Tibial nerve (tissue), 4 donors: ENCODE measurements at regions not wholly inside any gene's neighbourhood (a gene's known extent, or its start where the extent isn't known, plus 50 kb on each side); places are given as distances from the start of the nearest gene placed in this dataset.

ENCODE experiments used
- DNase-seq, 2 donors: peaks; one replicate each; pipeline ENCODE4 v3.0.0-alpha.2; 2019; ENCODE audit warnings: low spot score in 2 of 2
- H3K27ac ChIP-seq, 4 donors: fragments of 200-600 bp; sonication (generic) in 3 of 4; one replicate each; pipeline ENCODE4 v1.5.1; 2017 to 2019; ENCODE audit warnings: mild to moderate bottlenecking in 1 of 4
- H3K27me3 ChIP-seq, 2 donors: fragments of 200-600 bp; sonication (generic) in 1 of 2; one replicate each; pipeline versions ENCODE4 v1.5.1 to v1.6.0; 2017 to 2019
- H3K36me3 ChIP-seq, 3 donors: fragments of 200-600 bp; sonication (generic); one replicate each; pipeline ENCODE4 v1.5.1; 2018 to 2019
- H3K4me1 ChIP-seq, 4 donors: fragments of 200-600 bp; sonication (generic) in 3 of 4; one replicate each; pipeline ENCODE4 v1.5.1; 2017 to 2019
- H3K4me3 ChIP-seq, 4 donors: fragments of 200-600 bp; sonication (generic) in 3 of 4; one replicate each; pipeline ENCODE4 v1.5.1; 2017 to 2019; ENCODE audit warnings: mild to moderate bottlenecking in 1 of 4, moderate library complexity in 1 of 4
- H3K9me3 ChIP-seq, 4 donors: fragments of 200-600 bp; sonication (generic) in 3 of 4; one replicate each; pipeline ENCODE4 v1.5.1; 2017 to 2019
- EP300 ChIP-seq, 2 donors: sonication (generic); formaldehyde crosslinking; IDR thresholded peaks; one replicate each; pipeline ENCODE4 v1.6.1; 2017; ENCODE audit warnings: antibody characterized with exemption in 2 of 2, mild to moderate bottlenecking in 1 of 2
- POLR2A ChIP-seq, 2 donors: fragments of 450-650 bp; IDR thresholded peaks; one replicate each; pipeline ENCODE4 v1.6.1; 2017; ENCODE audit warnings: antibody characterized with exemption in 2 of 2, mild to moderate bottlenecking in 2 of 2, moderate library complexity in 2 of 2
- WGBS, 2 donors: methylation state at CpG; one replicate each; pipeline ENCODE4 v1.1.5; 2018; 5-methylcytosine and 5-hydroxymethylcytosine counted together
- TF ChIP-seq, protein P1 (sequence below), 5 experiments: fragments of 200-600 bp in 3 of 5; fragments of 450-650 bp in 2 of 5; sonication (generic) in 3 of 5; IDR thresholded peaks; one replicate each; pipeline ENCODE4 v1.5.1; 2016 to 2019; ENCODE audit warnings: antibody characterized with exemption in 5 of 5, mild to moderate bottlenecking in 3 of 5, moderate library complexity in 2 of 5

DNA sequence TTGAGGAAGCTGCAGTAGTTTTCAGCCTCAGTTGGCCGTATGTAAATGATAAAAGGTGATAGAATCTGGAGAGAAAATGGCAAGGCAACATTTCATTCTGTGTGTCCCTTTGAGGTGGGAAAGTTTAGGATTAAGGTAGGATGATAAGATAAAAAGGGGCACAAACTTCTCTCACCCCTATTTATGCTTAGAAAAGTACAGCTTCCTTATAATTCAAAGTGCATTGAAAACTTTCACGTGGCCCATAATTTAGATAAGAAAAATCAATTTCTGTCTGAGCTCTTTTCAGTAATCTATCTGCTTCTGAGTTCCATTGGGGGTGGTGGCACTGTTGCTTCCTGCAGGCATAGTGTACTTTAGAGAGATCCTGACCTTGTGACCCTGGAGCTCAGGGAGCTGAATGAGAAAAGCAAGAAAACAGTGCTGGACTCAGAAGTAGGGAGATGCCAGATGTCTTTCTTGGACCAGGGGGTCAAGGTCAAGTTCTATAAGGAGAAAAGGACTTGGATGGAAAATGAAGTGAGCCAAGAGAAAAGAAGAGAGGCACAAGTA lies 187.3 kb downstream of the NDFIP2 start:
- no peak for DNase-seq
- TF ChIP-seq, protein P1, sequence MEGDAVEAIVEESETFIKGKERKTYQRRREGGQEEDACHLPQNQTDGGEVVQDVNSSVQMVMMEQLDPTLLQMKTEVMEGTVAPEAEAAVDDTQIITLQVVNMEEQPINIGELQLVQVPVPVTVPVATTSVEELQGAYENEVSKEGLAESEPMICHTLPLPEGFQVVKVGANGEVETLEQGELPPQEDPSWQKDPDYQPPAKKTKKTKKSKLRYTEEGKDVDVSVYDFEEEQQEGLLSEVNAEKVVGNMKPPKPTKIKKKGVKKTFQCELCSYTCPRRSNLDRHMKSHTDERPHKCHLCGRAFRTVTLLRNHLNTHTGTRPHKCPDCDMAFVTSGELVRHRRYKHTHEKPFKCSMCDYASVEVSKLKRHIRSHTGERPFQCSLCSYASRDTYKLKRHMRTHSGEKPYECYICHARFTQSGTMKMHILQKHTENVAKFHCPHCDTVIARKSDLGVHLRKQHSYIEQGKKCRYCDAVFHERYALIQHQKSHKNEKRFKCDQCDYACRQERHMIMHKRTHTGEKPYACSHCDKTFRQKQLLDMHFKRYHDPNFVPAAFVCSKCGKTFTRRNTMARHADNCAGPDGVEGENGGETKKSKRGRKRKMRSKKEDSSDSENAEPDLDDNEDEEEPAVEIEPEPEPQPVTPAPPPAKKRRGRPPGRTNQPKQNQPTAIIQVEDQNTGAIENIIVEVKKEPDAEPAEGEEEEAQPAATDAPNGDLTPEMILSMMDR (IDR thresholded peaks at IDR 0.05) = no peak
- no peak for TF ChIP-seq EP300 (IDR thresholded peaks at IDR 0.05)
- TF ChIP-seq POLR2A (IDR thresholded peaks at IDR 0.05) = no peak
- WGBS, 2 donors = 57 to 65% methylated on average over 2 of the region's 2 CpGs
- Histone ChIP-seq H3K9me3 (no peaks in the 10 kb centered on the region), H3K27me3 (no peaks in the 10 kb centered on the region), H3K36me3 (no peaks in the 10 kb centered on the region), H3K4me3 (no peak overlapping the region), H3K4me1 (peaks cover 0 to 31% (median 0%) of the 10 kb centered on the region in 4 donors), H3K27ac (no peak overlapping the region)

DNA sequence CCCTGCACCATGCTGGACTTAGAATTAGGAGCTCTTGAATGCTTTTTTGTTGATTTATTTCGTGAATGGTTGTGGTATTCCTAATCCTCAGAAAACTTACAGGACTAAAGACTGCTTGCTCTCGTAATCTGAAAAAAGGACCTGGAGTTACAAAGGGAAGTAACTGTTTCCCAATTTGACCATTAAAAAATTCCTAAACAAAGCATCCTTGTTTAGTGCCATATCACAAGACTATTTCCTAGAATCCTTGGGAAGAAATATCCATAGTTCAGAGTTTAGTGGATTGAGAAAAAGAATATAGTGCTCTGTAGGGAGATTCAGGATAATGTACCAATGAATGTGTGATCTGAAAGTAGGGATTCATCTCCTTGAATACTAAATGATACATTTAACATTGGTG lies 186.8 kb downstream of the NDFIP2 start:
- TF ChIP-seq EP300 (IDR thresholded peaks at IDR 0.05) (no peak), POLR2A (IDR thresholded peaks at IDR 0.05) (no peak)
- TF ChIP-seq, protein P1 (IDR thresholded peaks at IDR 0.05) = no peak
- 47 to 56% methylated on average over 2 of the region's 2 CpGs for WGBS, 2 donors
- peaks cover 0 to 26% (median 0%) of the 10 kb centered on the region in 4 donors for H3K4me1 ChIP-seq
- no peaks in the 10 kb centered on the region for H3K36me3 ChIP-seq
- no peak for DNase-seq
- H3K27me3 ChIP-seq = no peaks in the 10 kb centered on the region
- H3K27ac ChIP-seq = no peak overlapping the region
- H3K9me3 ChIP-seq = no peaks in the 10 kb centered on the region
- H3K4me3 ChIP-seq = no peak overlapping the region

DNA sequence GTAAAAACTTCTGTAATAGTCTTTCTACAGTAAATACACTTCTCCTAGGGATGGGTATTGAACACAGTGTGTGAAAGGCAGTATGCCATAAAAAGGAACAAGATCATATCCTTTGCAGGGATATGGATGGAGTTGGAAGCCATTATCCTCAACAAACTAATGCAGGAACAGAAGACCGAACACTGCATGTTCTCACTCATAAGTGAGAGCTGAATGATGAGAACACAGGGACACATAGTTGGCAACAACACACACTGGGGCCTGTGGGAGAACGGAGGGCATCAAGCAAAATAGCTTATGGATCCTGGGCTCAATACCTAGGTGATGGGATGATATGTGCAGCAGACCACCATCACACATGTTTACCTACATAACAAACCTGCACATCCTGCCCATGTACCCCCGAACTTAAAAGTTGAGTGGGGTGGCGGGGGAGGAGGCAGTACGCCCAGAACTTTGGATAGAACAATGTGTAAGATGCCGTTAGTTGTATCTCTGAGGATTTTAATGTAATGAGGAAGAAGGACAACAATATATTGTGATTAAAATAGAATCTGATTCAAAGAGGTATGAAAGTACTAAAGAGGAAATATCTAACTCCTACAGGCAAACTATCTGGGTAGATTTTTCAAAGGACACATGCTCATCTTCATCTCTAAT lies 183.2 kb downstream of the NDFIP2 start:
- no peaks in the 10 kb centered on the region for H3K36me3 ChIP-seq
- TF ChIP-seq, protein P1 (IDR thresholded peaks at IDR 0.05) = no peak
- no peak for TF ChIP-seq EP300 (IDR thresholded peaks at IDR 0.05)
- no peak for TF ChIP-seq POLR2A (IDR thresholded peaks at IDR 0.05)

DNA sequence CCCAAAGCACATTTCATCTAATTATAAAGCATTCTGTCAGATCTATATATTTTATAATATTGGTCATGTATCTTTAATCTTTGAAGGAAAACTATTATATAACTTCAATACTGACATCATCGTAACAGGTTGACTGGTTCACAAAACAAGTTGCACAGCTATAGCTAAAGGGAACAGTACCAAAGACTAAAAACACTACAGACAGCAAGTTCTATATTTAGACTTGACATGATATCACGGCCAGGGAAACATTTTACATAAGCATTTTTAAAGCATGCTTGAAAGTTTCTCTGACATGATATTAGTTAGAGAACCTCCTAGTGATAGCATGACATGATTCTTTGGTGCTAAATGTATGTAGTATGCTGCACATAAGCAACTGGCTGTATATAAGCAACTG lies 182.5 kb downstream of the NDFIP2 start:
- Histone ChIP-seq H3K4me3 (no peak overlapping the region), H3K27me3 (no peaks in the 10 kb centered on the region), H3K36me3 (no peaks in the 10 kb centered on the region), H3K9me3 (no peaks in the 10 kb centered on the region), H3K4me1 (peaks cover 0 to 14% (median 2%) of the 10 kb centered on the region in 4 donors), H3K27ac (no peak overlapping the region)
- WGBS, 2 donors = 63 to 65% methylated on average over 2 of the region's 2 CpGs
- TF ChIP-seq, protein P1 (IDR thresholded peaks at IDR 0.05) = no peak
- no peak for TF ChIP-seq EP300 (IDR thresholded peaks at IDR 0.05)
- no peak for TF ChIP-seq POLR2A (IDR thresholded peaks at IDR 0.05)
- DNase-seq = no peak

More for the DNA sequence above, 183.2 kb downstream of the NDFIP2 start:
- Histone ChIP-seq H3K9me3 (no peaks in the 10 kb centered on the region), H3K27me3 (no peaks in the 10 kb centered on the region), H3K4me3 (no peak overlapping the region), H3K27ac (no peak overlapping the region), H3K4me1 (peaks cover 0 to 8% (median 0%) of the 10 kb centered on the region in 4 donors)
- WGBS, 2 donors = 81 to 91% methylated on average over 6 of the region's 6 CpGs
- DNase-seq = no peak

DNA sequence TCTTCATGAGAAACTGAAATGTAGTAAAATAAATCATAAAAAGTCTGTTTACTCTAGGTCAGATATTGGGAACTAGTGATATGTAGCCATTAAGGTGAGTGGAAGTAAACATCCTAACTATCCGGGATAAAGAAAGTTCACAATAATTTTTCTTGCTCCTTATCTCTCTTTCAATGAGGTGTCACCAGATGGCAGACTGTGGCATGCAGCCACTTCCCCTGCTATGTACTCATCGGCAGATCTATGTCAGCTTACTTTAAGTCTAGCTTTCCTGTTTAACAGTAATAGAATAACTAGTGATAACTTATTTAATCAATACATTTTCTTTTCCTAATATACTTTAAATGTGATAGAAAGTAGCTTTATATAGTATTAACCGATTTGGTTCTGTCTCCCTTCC lies 181.9 kb downstream of the NDFIP2 start:
- H3K9me3 ChIP-seq = no peaks in the 10 kb centered on the region
- no peak for DNase-seq
- TF ChIP-seq EP300 (IDR thresholded peaks at IDR 0.05) (no peak), POLR2A (IDR thresholded peaks at IDR 0.05) (no peak)
- TF ChIP-seq, protein P1 (IDR thresholded peaks at IDR 0.05) = no peak
- peaks cover 0 to 11% (median 2%) of the 10 kb centered on the region in 4 donors for H3K4me1 ChIP-seq
- H3K36me3 ChIP-seq = no peaks in the 10 kb centered on the region
- H3K27me3 ChIP-seq = no peaks in the 10 kb centered on the region
- no peak overlapping the region for H3K4me3 ChIP-seq
- 46 to 54% methylated on average over 3 of the region's 3 CpGs for WGBS, 2 donors
- H3K27ac ChIP-seq = no peak overlapping the region
